Hepatocyte (in vitro differentiated cells): ENCODE measurements at regions not wholly inside any gene's neighbourhood (a gene's known extent, or its start where the extent isn't known, plus 50 kb on each side); places are given as distances from the start of the nearest gene placed in this dataset.

Experiments used
- DNase-seq: peaks from one replicate; pipeline ENCODE4 v3.0.0-alpha.2; 2016; ENCODE audit warnings: low spot score
- H2AFZ ChIP-seq: fragments of 200-600 bp; sonication (generic); 2 replicates; pipeline ENCODE4 v1.6.0; 2016; ENCODE audit warnings: antibody characterized with exemption, mild to moderate bottlenecking
- H3K27ac ChIP-seq: fragments of 200-600 bp; sonication (generic); 2 replicates; pipeline ENCODE4 v1.5.1; 2016; ENCODE audit warnings: mild to moderate bottlenecking
- H3K27me3 ChIP-seq: fragments of 200-600 bp; sonication (generic); 2 replicates; pipeline ENCODE4 v1.6.1; 2016
- H3K36me3 ChIP-seq: fragments of 200-600 bp; sonication (generic); replicated peaks from 2 replicates; pipeline ENCODE4 v1.5.1; 2016; ENCODE audit warnings: low read depth; ENCODE audit not compliant: insufficient read depth
- H3K4me1 ChIP-seq: fragments of 200-600 bp; sonication (generic); 2 replicates; pipeline ENCODE4 v1.5.1; 2016; ENCODE audit warnings: mild to moderate bottlenecking, moderate library complexity; ENCODE audit not compliant: insufficient read depth
- H3K4me2 ChIP-seq: fragments of 200-600 bp; sonication (generic); 2 replicates; pipeline ENCODE4 v1.6.0; 2016
- H3K4me3 ChIP-seq: fragments of 200-600 bp; sonication (generic); 2 replicates; pipeline ENCODE4 v1.5.1; 2016; ENCODE audit warnings: mild to moderate bottlenecking
- H3K79me2 ChIP-seq: fragments of 200-600 bp; sonication (generic); 2 replicates; pipeline ENCODE4 v1.6.0; 2017; ENCODE audit warnings: mild to moderate bottlenecking
- H3K9me2 ChIP-seq: fragments of 200-600 bp; sonication (generic); replicated peaks from 2 replicates; pipeline ENCODE4 v1.6.0; 2017; ENCODE audit warnings: mild to moderate bottlenecking; ENCODE audit not compliant: insufficient read depth
- H3K9me3 ChIP-seq: fragments of 200-600 bp; sonication (generic); 2 replicates; pipeline ENCODE4 v1.5.1; 2016; ENCODE audit warnings: low read depth, mild to moderate bottlenecking
- H4K20me1 ChIP-seq: fragments of 200-600 bp; sonication (generic); 2 replicates; pipeline ENCODE4 v1.6.0; 2016; ENCODE audit warnings: mild to moderate bottlenecking; ENCODE audit not compliant: insufficient read depth, poor library complexity, severe bottlenecking
- CTCF ChIP-seq: fragments of 200-600 bp; sonication (generic); IDR thresholded peaks from 2 replicates; pipeline ENCODE4 v1.5.1; 2016; ENCODE audit warnings: antibody characterized with exemption, mild to moderate bottlenecking; ENCODE audit not compliant: poor library complexity
- EZH2 ChIP-seq: fragments of 200-600 bp; sonication (generic); IDR thresholded peaks from 2 replicates; pipeline ENCODE4 v1.6.1; 2016; ENCODE audit warnings: antibody characterized with exemption, mild to moderate bottlenecking, borderline replicate concordance
- EZH2phosphoT487 ChIP-seq: fragments of 200-600 bp; sonication (generic); IDR thresholded peaks from one replicate; pipeline ENCODE4 v1.6.1; 2018; ENCODE audit warnings: antibody characterized with exemption, mild to moderate bottlenecking, low read depth, moderate library complexity; ENCODE audit not compliant: unreplicated experiment, severe bottlenecking
- WGBS: methylation state at CpG from one replicate; pipeline ENCODE4 v1.1.6; 2016; ENCODE audit warnings: low lambda C conversion rate; ENCODE audit errors: missing lambda C conversion rate; 5-methylcytosine and 5-hydroxymethylcytosine counted together

DNA sequence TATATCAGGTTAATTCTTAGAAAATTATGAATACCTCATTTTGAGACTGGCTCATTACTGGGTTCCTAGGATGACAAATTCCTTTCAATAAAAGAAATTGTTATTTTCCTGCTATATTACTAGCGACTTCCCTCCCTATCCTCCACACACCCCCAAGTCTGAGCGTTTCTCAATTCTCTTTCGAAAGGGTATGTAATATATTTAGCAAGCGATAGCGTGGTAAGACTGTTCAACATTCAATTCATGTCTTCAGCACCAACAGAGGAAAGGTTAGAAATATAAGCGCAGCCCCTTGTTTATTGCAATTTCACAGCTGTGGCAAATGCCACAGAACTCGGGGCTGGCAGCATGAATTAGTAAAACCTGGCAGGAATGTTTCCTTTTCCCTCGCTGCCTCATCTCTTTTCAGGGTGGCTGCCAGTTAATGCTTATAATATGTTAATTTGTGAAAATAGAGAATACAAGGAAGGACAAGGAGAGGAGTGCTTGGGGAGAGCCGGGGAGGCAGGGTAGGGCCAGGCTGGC is 152.7 kb upstream of the TBCA start:
- 89% methylated on average over 9 of the region's 9 CpGs for WGBS
- Histone ChIP-seq H3K9me2 (no peaks in the 10 kb centered on the region), H3K36me3 (no peaks in the 10 kb centered on the region), H3K27me3 (peaks cover 11% of the 10 kb centered on the region), H3K4me1 (no peaks in the 10 kb centered on the region), H4K20me1 (no peaks in the 10 kb centered on the region), H3K9me3 (no peaks in the 10 kb centered on the region), H3K27ac (no peak overlapping the region), H3K4me2 (no peak overlapping the region), H3K79me2 (no peaks in the 10 kb centered on the region), H2AFZ (no peak overlapping the region), H3K4me3 (no peak overlapping the region)
- TF ChIP-seq EZH2 (no peak), CTCF (no peak), EZH2phosphoT487 (no peak)
- DNase-seq: no peak

DNA sequence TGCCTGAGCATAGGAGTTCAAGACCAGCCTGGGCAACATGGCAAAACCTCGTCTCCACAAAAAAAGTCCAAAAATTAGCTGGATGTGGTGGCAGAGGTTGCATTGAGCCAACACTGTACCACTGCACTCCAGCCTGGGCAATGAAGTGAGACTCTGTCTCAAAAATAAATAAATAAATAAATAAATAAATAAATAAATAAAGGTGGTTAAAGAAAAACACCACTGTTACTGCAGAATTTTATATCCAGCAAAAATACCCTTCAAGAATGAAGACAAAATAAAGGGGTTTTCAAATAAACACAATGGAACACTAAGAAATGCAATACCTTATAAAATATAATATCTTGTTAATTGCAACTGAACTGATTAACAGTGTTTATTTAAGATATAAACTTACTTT is 150.2 kb upstream of the TBCA start:
- whole genome bisulfite sequencing: 92% methylated on average over 1 of the region's 1 CpG
- DNase-seq: no peak
- no peak overlapping the region for H3K27ac ChIP-seq
- no peaks in the 10 kb centered on the region for H3K9me3 ChIP-seq
- H3K4me3 ChIP-seq: no peak overlapping the region
- no peaks in the 10 kb centered on the region for H3K9me2 ChIP-seq
- no peaks in the 10 kb centered on the region for H4K20me1 ChIP-seq
- H3K36me3 ChIP-seq: no peaks in the 10 kb centered on the region
- no peaks in the 10 kb centered on the region for H3K4me1 ChIP-seq
- TF ChIP-seq EZH2 (no peak), CTCF (no peak)
- no peak overlapping the region for H3K4me2 ChIP-seq
- peaks cover 11% of the 10 kb centered on the region for H3K27me3 ChIP-seq
- H2AFZ ChIP-seq: no peak overlapping the region
- H3K79me2 ChIP-seq: no peaks in the 10 kb centered on the region

- WGBS: 98% methylated on average over 3 of the region's 3 CpGs
Observed at GRCh38 chr5:77925503-77925902, 149.4 kb upstream of the TBCA start.

More at GRCh38 chr5:77925503-77925902, 149.4 kb upstream of the TBCA start:
- no peaks in the 10 kb centered on the region for H4K20me1 ChIP-seq
- H3K27ac ChIP-seq: no peak overlapping the region
- no peaks in the 10 kb centered on the region for H3K4me1 ChIP-seq
- peaks cover 8% of the 10 kb centered on the region for H3K27me3 ChIP-seq
- H3K79me2 ChIP-seq: no peaks in the 10 kb centered on the region
- DNase-seq: no peak
- H3K36me3 ChIP-seq: no peaks in the 10 kb centered on the region
- H3K4me3 ChIP-seq: no peak overlapping the region
- no peak overlapping the region for H2AFZ ChIP-seq
- H3K9me2 ChIP-seq: no peaks in the 10 kb centered on the region
- no peak overlapping the region for H3K4me2 ChIP-seq
- TF ChIP-seq CTCF: no peak
- TF ChIP-seq EZH2: no peak
- H3K9me3 ChIP-seq: no peaks in the 10 kb centered on the region
